HG02973 (cell line): ENCODE measurements at regions not wholly inside any gene's neighbourhood (a gene's known extent, or its start where the extent isn't known, plus 50 kb on each side); places are given as distances from the start of the nearest gene placed in this dataset.
"Not testable (repeated sequence)": the region's sequence is repeated elsewhere in the genome, so short reads cannot be mapped to it uniquely, and the experiment has no call there.

Experiments used
- ATAC-seq: cut with Tn5 transposase; IDR thresholded peaks from one replicate; pipeline ENCODE4 v1.9.1; 2021; ENCODE audit warnings: moderate library complexity; ENCODE audit not compliant: unreplicated experiment

GRCh38 chr6:167707686-167708500 is 118.8 kb upstream of the AFDN start:
- no peak for ATAC-seq

DNA sequence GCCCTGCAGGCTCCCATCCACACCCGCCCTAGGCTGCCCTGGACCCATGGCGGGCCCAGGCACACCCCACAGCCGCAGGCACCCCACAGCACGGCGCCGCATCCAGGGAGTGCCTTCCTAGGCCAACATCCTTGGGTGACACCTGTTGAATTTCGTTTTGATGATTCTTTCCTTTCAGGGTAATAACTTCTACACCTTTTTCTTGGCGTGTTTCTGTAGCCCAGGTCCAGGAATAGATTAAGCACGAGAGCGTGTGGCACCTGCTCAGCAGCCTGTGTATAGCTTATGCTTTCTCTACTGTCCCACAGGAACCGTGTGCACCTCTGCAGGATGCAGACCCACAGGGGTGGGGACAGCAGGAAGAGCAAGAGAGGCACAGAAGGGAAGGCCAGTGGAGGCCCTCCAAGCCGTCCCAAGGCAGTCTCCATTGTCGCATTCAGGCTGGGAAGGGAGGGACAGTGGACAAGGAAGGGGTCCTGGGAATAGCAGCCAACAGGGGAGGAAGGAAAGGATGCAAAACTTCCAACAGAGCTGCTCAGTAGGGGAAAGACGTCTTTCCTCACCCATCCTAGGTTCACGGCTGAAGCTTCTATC is 118.1 kb upstream of the AFDN start:
- ATAC-seq: no peak

DNA sequence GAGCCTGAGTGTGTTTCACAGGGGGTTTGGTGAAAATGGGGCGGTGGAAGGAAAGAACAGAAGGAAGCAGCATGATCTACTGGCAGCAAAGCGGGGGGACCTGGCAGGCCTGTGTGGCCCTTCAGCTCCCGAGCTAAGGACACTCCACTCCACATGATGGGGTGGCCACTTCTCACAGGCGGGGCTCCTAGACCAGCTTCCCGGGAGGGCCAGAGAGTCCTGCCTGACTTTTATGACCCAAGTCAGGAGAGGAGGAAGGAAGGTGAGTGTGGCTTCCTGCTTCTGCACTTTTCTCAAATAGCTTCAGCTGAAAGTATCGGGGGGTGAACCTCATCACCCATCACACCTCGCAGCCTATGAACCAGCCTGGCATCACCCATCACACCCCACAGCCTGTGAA is 117.5 kb upstream of the AFDN start:
- no peak for ATAC-seq

GRCh38 chr6:167709776-167710336 is 116.9 kb upstream of the AFDN start:
- ATAC-seq: not testable (repeated sequence)

- ATAC-seq: no peak
Observed at GRCh38 chr6:167710363-167710920, 116.3 kb upstream of the AFDN start.

DNA sequence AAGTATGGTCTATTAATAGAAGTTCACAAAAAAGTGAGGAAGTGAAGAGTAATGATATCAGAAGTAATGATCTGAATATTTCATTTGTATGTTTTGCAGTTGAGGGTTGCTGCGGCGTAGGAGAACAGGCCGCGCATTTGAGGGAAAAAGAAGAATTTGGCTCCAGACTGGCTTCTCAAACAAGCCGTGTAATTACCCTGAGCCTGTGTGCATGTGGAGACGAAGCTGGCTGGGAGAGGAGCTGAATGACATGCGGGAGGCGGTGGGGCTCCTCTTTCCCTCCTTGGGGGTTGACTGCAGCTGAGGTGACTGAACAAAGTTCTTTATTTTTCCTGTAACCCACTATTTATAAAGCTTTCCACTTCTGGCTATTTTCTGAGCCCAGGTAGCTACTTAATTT is 115.5 kb upstream of the AFDN start:
- ATAC-seq: no peak

- no peak for ATAC-seq
Observed at GRCh38 chr6:167711768-167712730, 114.7 kb upstream of the AFDN start.

DNA sequence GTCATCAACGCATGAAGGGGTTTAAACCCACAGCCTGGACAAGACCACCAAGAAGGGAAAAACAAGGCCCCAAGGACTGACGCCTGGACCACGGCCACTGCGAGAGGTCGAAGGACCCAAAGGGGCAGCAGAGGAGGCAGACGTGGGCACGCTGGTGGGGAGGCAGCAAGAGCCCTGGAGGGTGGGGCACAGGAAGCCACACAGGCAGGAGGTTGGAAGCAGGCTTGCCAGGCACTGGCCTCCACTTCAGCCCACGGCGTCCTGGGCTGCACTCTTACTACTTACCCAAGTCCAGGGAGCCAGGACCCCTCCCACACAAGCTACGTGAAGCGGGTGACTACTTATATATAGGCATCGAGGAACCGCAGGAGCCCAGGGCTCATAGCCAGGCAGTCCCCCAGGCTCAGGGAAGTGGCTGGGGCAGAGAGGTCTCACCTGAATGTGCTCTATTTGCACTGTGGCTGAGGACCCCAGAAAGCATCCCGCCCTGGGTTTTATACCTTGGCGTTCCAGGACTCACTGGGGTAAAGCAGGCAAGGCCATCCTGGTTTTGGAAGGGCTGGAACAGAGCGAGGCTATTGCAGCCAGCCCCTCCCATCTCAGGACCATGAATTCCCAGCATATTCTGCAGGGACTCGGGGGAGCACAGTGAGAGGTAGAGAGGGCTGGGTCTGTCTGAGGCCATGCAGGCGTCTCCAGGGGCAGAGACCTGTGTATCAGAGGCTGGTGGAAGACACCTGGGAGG is 113.8 kb upstream of the AFDN start:
- ATAC-seq: no peak

DNA sequence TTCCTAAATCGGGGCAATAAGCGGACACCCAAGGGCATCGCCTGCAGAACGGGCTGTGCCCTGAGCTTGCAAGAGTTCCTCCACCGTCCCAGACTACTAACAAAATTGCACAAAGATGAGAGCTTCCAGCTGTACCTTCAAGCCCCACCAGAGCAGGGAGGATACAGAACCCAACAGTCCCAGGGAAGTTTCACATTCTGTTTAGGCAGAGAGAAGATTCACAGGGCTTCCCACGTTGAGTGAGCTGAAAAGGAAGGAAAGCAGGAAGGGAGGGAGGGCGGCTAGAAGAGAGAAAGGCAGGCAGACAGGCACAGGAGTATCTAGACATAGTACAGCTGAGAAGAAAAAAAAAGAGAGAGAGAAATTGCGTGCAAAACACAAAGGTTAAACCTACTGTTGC is 112.6 kb upstream of the AFDN start:
- no peak for ATAC-seq

GRCh38 chr6:167717455-167717854 is 109.3 kb upstream of the AFDN start:
- no peak for ATAC-seq

DNA sequence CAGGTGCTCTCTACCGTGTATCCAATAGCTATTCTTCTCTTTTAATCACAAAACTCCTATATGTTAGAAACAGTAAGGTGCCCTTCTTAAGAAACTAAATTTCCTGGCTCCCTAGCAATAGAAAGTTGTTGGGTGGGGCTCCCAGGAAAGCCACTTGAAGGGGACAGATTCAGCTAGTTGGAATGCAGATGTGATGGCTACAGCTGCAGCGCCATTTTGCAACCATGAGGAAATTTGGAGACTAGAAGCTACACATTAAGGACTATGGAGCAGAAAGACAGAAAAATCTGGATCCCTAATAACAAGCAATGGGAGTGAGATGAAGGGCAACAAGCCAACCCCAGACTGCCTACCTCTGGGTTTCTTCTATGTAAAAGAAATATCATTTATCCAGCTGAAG is 108.8 kb upstream of the AFDN start:
- no peak for ATAC-seq

GRCh38 chr6:167719920-167720319 is 106.8 kb upstream of the AFDN start:
- ATAC-seq: no peak

- ATAC-seq: no peak
Observed at GRCh38 chr6:167720456-167721285, 106.0 kb upstream of the AFDN start.

GRCh38 chr6:167721291-167721690 is 105.4 kb upstream of the AFDN start:
- ATAC-seq: no peak

DNA sequence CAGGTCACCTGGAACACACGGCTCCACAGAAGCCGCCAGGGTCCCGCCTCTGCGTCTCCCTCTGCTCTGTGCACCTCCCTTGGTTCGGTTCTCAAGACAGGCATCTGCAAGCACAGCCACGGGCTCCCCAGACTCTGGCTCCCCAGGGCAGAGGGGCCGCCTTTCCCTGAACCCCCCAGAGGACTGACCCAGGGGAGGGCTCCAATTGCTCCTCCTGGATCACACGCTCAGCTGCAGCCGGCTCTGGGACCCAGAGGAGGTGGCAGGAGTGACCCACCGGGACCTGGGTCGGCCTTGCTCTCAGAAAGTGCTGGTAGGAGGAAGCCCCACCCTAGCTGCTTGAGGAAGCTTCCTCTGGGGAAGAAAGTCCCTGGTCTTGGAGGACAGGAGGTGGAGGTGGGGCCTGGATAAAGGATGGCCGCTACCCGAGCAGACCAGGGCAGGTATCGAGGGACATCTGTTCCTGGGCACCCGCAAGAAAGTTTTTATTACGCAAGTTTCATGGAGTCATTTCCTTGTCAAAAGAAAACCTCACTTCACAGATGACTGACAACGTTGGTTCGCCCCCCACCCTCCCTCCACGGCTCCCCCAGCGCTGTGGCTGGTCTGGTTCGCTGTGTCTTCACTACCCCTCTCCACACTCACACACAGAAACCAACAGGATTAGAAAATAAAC is 103.9 kb upstream of the AFDN start:
- no peak for ATAC-seq

DNA sequence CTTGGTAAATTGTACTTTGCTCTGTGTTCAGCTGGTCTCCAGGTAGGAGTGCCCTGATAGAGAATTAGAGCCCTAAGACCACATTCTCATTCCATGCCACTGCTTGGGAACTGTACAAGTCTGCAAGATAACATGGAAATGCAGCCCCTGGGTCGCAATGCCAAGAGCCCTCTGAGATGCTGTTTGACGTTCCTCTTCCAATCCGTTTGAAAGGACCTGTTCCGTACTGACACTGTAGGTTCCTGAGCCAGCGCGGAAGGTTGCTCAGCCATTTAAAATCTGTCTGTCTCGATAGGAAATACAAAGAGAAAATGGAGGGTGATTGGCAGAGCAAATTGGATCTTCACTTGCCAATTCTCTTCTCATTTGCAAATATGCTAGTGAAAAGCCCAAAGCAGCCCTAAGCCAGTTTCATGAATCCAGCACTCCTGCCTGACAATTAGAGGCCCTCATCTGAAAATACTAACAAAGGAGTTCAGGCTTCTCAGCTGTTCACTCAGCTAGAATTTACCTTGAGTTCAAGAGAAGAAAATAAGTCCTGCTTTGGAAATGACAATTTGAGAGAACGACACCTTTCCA is 100.6 kb upstream of the AFDN start:
- ATAC-seq: no peak

DNA sequence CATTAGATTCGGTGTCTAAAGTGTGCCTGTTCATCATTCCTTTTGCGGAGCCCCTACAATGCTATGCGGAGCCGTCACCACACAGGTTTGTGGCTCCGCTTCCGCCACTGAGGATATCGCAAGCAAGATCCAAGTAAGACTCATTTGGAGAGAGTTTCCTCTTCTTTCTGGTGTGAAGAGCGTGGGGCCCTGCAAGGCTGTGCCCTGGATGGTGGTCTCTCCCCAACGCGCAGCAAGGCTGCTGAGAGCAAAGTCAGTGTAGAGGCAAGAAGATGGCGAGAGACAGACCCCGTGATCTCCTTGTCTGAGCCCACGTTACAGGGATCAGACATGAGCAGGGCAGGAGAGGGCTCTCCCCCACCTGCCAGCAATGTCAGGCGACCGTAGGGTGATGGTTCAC is 96.3 kb upstream of the AFDN start:
- ATAC-seq: no peak

GRCh38 chr6:167731216-167731615 is 95.5 kb upstream of the AFDN start:
- ATAC-seq: no peak
